ENCODE measurements at regions not wholly inside any gene's neighbourhood (a gene's known extent, or its start where the extent isn't known, plus 50 kb on each side); places are given as distances from the start of the nearest gene placed in this dataset.

- Histone ChIP-seq H3K9me3 (replicated peaks; ENCODE audit: insufficient read depth, low read length) (no peaks in the 10 kb centered on the region), H3K27me3 (replicated peaks; ENCODE audit: insufficient read depth, low read length) (no peaks in the 10 kb centered on the region), H2AFZ (ENCODE audit: low read length) (no peak overlapping the region), H3F3A (ENCODE audit: insufficient read depth, low read length) (no peaks in the 10 kb centered on the region), H3K27ac (ENCODE audit: low read length) (no peak overlapping the region), H3K4me2 (ENCODE audit: low read depth, low read length) (no peak overlapping the region), H3K9ac (ENCODE audit: low read length) (no peak overlapping the region), H3K79me2 (ENCODE audit: low read length) (no peaks in the 10 kb centered on the region), H4K20me1 (ENCODE audit: insufficient read depth, low read length) (no peaks in the 10 kb centered on the region), H3K9me2 (replicated peaks; ENCODE audit: insufficient read depth, low read length) (no peaks in the 10 kb centered on the region), H3K36me3 (replicated peaks; ENCODE audit: insufficient read depth, low read length) (no peaks in the 10 kb centered on the region), H3K4me3 (ENCODE audit: low read length) (no peak overlapping the region), H3K4me1 (ENCODE audit: low read length) (no peaks in the 10 kb centered on the region)
- TF ChIP-seq EZH2phosphoT487 (IDR thresholded peaks at IDR 0.05; ENCODE audit: low read length) (no peak), CTCF (IDR thresholded peaks at IDR 0.05; ENCODE audit: low read length) (no peak), EZH2 (optimal IDR thresholded peaks at IDR 0.05; ENCODE audit: low read depth, low read length) (no peak)
- DNase-seq = no peak
Measured at GRCh38 chr13:58744686-58745085, 1113.1 kb downstream of the PCDH17 start.

GRCh38 chr13:58767566-58767965 lies 1136.0 kb downstream of the PCDH17 start:
- TF ChIP-seq EZH2 (optimal IDR thresholded peaks at IDR 0.05; ENCODE audit: low read depth, low read length) (no peak), EZH2phosphoT487 (IDR thresholded peaks at IDR 0.05; ENCODE audit: low read length) (no peak), CTCF (IDR thresholded peaks at IDR 0.05; ENCODE audit: low read length) (no peak)
- no peaks in the 10 kb centered on the region for H4K20me1 ChIP-seq (ENCODE audit: insufficient read depth, low read length)
- no peak overlapping the region for H3K27ac ChIP-seq (ENCODE audit: low read length)
- H3K9ac ChIP-seq (ENCODE audit: low read length) = no peak overlapping the region
- H2AFZ ChIP-seq (ENCODE audit: low read length) = no peak overlapping the region
- no peaks in the 10 kb centered on the region for H3K79me2 ChIP-seq (ENCODE audit: low read length)
- no peaks in the 10 kb centered on the region for H3K9me2 ChIP-seq (replicated peaks; ENCODE audit: insufficient read depth, low read length)
- no peaks in the 10 kb centered on the region for H3K4me1 ChIP-seq (ENCODE audit: low read length)
- H3K27me3 ChIP-seq (replicated peaks; ENCODE audit: insufficient read depth, low read length) = no peaks in the 10 kb centered on the region
- H3K4me3 ChIP-seq (ENCODE audit: low read length) = no peak overlapping the region
- H3K9me3 ChIP-seq (replicated peaks; ENCODE audit: insufficient read depth, low read length) = no peaks in the 10 kb centered on the region
- no peak for DNase-seq
- H3K36me3 ChIP-seq (replicated peaks; ENCODE audit: insufficient read depth, low read length) = no peaks in the 10 kb centered on the region
- no peak overlapping the region for H3K4me2 ChIP-seq (ENCODE audit: low read depth, low read length)
- no peaks in the 10 kb centered on the region for H3F3A ChIP-seq (ENCODE audit: insufficient read depth, low read length)

- no peaks in the 10 kb centered on the region for H3K27me3 ChIP-seq (replicated peaks; ENCODE audit: insufficient read depth, low read length)
- no peaks in the 10 kb centered on the region for H3K36me3 ChIP-seq (replicated peaks; ENCODE audit: insufficient read depth, low read length)
- H2AFZ ChIP-seq (ENCODE audit: low read length) = no peak overlapping the region
- no peaks in the 10 kb centered on the region for H4K20me1 ChIP-seq (ENCODE audit: insufficient read depth, low read length)
- H3K9ac ChIP-seq (ENCODE audit: low read length) = no peak overlapping the region
- H3K4me2 ChIP-seq (ENCODE audit: low read depth, low read length) = no peak overlapping the region
- H3K9me2 ChIP-seq (replicated peaks; ENCODE audit: insufficient read depth, low read length) = no peaks in the 10 kb centered on the region
- H3K79me2 ChIP-seq (ENCODE audit: low read length) = no peaks in the 10 kb centered on the region
- no peaks in the 10 kb centered on the region for H3K9me3 ChIP-seq (replicated peaks; ENCODE audit: insufficient read depth, low read length)
- H3K4me3 ChIP-seq (ENCODE audit: low read length) = no peak overlapping the region
- no peak for DNase-seq
- TF ChIP-seq EZH2 (optimal IDR thresholded peaks at IDR 0.05; ENCODE audit: low read depth, low read length) (no peak), EZH2phosphoT487 (IDR thresholded peaks at IDR 0.05; ENCODE audit: low read length) (no peak), CTCF (IDR thresholded peaks at IDR 0.05; ENCODE audit: low read length) (no peak)
- H3K27ac ChIP-seq (ENCODE audit: low read length) = no peak overlapping the region
- H3F3A ChIP-seq (ENCODE audit: insufficient read depth, low read length) = no peaks in the 10 kb centered on the region
- H3K4me1 ChIP-seq (ENCODE audit: low read length) = no peaks in the 10 kb centered on the region
Measured at GRCh38 chr13:58773280-58773859, 1141.8 kb downstream of the PCDH17 start.
